HG03575 (cell line): ENCODE measurements at regions not wholly inside any gene's neighbourhood (a gene's known extent, or its start where the extent isn't known, plus 50 kb on each side); places are given as distances from the start of the nearest gene placed in this dataset.
"Not testable (repeated sequence)": the region's sequence is repeated elsewhere in the genome, so short reads cannot be mapped to it uniquely, and the experiment has no call there.

ENCODE experiments used
- ATAC-seq: cut with Tn5 transposase; IDR thresholded peaks from one replicate; pipeline ENCODE4 v1.9.1; 2021; ENCODE audit not compliant: unreplicated experiment, insufficient number of reproducible peaks, low FRiP score; ENCODE audit errors: extremely low read depth

DNA sequence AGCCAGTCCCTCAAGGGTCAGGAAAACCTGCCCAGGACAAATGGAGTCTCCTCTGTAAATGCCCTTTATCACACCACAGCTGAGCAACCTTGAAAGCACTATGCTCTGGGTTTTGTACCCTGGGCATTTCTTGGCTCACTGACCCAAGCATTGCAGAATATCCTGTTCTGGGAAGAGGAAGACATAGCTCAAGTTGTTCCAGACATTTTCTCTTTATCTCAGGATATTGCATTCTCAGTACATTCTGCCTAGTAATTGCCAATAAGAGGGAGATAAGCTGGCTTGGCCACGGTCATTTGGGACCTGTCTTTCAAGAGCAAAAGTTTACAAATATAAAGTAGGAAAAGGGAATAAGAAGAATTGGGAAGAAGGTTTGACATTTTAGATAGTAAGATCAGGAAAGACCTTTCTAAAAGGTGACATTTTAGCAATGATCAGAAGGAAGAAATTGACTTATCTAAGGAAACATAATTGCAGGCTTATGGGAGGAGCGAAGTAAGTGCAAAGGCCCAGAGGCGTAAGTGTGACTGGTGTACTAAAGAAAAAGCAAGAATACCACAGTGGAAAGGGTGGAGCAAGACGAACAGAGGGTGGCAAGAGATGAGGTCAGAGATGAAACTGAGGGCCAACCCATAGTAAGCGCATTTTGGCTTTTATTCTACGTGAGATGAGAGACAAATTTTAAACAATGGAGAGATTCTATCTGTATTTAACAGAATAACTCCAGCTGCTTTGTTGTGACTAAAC lies 394.0 kb upstream of the CXADR start:
- ATAC-seq = no peak

DNA sequence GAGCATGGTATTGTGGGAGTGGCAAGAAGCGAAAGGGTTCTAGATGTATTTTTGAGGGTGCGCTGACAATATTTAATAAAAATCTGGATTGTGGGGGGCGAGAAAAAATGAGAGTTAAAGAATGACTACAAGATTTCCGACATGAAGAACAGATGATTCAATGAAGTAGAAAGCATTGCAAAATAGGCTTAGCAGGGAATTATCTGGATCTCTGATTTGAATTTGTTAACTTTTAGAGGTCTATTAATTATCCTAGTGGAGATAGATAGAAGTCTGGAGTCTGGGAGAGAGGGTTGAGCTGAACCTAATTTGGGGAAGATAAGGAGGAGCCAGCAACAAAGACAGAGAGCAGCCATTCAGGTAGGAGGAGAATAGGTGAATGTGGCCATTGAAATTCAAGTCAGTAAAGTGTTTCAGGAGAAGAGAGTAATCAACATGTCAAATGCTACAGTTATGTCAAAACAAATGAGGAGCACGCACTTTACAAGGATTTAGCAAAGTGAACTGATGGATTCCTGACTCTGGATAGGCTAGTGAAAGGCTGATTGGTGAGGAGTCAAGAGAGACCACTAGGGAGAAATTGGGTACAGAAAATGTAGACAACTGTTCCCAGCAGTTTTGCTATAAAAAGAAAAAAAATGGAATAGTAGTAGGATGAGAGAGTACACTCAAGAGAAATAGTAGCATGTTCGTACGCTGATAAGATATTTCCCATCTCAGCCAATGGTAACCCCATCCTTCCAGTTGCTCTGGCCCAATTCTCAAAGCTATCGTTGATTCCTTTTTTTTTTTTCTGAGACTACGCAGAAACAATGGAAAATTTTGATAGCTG lies 393.2 kb upstream of the CXADR start:
- ATAC-seq = no peak

DNA sequence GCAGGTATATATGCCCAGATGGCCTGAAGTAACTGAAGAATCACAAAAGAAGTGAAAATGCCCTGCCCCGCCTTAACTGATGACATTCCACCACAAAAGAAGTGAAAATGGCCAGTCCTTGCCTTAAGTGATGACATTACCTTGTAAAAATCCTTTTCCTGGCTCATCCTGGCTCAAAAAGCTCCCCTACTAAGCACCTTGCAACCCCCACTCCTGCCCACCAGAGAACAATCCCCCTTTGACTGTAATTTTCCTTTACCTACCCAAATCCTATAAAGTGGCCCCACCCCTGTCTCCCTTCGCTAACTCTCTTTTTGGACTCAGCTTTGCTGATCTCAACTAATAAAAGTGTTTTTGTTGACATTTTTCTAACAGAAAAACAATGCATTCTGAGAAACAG lies 385.4 kb upstream of the CXADR start:
- ATAC-seq = not testable (repeated sequence)

DNA sequence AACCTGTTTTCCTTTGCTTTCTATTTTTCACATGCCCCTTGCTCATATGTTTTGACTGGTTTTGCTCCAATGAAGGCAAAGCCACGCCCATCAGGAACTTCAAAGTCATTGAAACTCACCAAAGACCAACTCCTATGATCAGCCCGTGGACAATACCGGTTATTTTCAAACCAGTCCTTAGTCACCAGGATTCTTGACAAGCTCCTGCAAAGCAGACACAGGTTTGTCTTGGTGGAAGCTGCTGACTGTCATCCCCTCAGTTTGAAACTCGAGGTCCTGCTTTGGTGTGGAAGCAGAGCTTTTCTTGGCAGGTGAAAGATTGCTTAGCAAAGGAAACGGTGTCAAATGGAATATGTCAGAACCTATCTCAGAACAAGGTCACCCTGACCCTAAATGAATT lies 384.7 kb upstream of the CXADR start:
- ATAC-seq = no peak

DNA sequence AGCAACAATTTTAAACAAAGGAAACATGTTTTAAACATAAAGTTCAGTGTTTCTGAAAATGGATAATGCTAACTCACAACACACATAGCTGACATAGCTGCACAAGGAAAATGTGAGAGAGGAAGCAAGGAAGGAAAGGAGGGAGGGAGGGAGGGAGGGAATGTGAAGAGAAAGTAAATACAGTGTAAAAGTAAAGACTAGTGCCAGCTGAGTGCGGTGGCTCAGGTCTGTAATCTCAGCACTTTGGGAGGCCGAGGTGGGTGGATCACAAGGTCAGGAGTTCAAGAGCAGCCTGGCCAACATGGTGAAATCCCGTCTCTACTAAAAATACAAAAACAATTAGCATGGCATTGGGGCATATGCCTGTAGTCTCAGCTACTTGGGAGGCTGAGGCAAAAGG lies 373.7 kb upstream of the CXADR start:
- not testable (repeated sequence) for ATAC-seq

DNA sequence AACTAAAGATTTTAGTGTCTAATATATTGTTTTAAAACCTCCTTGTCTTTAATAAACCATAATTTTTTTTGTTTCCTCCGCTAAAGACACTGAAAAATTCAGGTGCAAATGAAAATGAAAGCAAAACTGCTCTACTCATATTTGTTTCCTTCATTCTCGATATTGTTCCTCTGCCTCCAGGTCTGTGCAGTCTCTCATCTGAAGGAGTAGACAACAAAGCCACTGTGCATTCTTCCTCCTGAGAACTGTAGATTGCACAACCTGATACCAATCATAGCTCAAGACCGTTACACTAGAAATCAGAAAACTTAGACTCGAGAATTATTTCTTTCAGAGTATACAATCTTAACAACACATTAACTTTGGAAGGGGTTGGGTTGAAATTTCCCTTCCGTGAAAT lies 373.1 kb upstream of the CXADR start:
- no peak for ATAC-seq

DNA sequence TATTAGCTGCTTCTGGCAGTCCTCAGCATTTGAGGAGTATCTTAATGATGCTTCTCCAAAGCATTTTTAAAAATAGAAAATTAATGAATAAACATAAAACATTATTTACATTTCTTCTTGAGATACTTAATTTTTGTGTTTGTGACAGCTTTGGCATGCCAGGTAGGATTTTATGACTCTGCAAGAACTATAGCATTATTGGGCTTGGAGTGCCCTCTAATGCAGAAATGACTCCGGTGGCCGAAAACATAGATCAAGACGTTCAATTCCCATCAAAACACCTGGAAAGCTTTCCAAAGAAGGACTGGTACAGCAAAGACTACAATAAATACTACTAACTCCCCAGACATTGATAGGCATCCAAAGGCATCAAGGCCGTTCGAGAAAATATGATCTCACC lies 366.4 kb upstream of the CXADR start:
- no peak for ATAC-seq

DNA sequence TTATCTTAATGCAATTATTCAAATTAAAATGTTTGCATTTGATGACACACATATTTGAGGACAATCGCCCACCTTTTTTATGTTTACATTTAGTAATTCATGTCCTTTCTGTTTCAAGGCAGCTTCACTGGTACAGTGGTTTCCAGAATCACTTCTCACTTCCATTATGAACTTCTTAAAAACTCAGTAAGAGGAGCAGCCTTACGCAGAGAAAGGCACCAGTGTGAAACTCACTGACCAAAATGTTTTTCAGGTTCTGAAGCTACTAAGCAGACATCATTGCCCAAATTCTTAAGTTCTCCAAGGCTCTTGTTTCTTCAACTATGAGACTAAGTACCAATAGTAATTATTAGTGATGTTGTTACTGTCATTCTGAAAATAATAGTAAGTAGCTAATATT lies 353.1 kb upstream of the CXADR start:
- no peak for ATAC-seq

DNA sequence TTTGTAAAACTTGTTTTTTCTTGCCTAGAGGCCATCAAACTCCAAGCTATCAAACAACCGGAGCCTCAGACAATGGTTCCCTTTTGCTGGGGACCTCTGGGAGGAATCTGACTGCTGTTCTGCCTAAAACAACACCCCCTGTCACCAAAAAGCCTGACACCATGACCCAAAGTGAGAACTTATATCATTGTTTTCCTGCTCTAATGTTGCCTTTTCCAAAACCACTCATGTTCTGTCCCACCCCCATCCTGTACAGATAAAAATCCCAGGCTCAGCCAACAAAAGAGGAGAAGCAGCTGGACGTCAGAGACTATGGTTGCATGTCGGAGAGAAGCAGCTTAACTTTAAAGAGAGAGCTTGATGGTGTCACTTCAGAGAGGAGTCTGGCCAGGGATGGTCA lies 327.2 kb upstream of the CXADR start:
- no peak for ATAC-seq

DNA sequence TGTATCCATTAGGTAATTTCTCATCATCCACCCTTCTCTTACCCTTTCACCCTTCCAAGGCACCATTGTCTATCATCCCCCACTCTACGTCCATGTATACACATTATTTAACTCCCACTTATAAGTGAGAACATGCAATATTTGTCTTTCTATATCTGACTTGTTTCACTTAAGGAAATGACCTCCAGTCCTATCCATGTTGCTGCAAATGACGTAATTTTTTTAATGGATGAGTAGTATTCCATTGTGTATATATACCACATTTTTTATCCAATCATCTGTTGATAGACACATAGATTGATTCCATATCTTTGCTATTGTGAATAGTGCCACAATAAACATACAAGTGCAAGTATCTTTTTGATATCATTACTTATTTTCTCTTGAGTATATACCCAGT lies 322.9 kb upstream of the CXADR start:
- ATAC-seq = no peak

DNA sequence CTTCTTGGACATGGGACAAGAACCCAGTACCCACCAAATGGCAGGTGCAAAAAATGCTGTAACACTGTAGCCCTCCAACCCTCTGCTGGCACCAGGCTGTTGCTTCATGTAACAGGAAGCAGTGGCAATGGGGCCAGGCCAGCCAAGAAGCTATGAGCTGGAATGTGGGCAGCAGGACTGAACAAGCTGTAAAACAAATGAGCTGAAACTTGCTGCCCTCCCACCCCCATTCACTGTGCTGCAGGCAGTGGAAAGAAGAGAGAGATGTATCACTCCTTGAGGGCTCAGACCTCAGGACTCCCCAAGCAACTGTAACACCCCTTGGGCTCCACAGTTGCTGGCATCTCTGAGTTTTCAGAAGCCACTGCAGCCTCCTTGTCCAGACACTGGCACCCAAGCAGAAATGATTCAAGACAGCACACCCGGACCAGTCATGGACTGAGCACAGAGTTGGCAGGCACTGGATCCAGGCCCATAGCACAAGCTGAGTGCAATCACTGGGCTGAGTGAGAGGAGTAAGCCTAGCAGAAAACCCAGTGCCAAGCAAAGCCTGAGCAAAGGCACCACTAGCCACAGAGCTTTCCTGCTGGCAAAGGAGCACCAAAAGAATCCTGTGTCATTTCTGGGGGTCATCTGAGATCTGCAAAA lies 321.4 kb upstream of the CXADR start:
- ATAC-seq = no peak

DNA sequence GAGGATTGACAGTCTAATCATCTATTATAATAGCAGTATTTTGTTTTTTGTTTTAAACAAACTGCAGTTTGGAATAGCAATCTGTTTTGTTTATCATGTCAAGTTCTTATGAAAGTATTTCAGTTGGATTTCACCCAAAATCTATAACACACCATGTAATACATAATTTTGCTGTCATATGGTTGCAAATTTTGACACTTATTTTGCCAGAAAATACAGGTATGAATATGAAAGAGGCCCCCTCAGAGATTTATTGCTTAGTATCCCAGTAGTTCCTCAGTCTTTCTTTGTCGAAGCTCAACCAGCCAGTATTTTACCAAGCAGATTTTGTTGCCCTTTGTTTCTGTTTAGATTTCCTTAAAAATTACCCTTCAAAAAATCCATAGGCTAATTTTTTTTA lies 317.5 kb upstream of the CXADR start:
- no peak for ATAC-seq

DNA sequence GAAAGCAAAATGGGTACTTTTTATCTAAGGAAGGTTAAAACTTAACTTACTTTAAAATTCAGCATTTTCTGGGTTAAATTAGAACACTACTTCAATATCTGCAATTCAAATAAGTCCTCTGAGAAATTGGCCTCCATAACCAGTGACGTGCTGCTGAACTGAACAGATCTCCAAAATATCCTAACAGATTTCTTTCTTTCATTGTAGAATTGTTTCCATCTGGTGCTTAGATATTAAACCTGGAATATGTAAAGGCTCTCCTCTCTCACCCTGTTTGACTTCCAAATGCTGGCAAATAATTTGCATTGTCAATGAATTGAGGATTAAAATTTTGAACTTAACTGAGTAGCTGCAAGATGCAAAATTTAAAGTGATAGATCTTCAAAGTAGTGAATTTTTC lies 316.9 kb upstream of the CXADR start:
- ATAC-seq = no peak

DNA sequence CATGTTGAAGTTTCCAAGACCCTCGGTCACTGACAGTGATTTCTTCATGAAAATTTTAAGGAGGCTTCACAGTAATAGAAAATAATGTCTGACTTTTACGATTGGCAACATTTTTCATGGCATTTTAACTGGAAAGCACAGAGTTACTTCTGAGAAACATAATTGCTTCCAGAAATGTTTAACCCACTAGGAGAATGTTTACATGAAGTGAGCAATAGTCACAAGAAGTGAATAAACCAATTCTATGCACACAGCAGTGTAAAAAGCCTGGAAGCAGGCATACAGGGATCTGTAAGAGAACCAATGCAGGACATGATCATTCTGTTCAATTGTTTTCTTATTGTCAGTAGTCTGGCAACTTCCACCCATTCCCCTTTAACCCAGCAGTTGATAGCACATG lies 316.2 kb upstream of the CXADR start:
- no peak for ATAC-seq

DNA sequence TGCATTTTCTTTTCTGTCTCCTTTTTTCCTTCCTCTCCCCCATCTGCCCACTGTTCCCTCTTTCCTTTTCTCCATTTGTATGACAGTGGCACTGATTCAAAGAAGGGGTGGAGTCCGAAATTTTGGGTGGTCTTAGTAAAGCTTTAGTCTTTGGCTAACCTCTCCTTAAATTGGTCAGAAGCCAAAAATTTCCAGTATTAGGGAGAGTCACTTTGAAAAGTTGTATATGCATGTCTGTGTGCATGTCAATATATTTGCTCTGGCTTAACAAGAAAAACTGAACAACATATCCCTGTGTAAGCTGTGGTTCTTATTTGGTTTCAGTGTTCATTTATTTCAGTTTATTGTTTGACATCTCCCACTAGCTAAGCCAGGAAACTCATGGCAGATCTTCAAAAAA lies 314.8 kb upstream of the CXADR start:
- no peak for ATAC-seq

DNA sequence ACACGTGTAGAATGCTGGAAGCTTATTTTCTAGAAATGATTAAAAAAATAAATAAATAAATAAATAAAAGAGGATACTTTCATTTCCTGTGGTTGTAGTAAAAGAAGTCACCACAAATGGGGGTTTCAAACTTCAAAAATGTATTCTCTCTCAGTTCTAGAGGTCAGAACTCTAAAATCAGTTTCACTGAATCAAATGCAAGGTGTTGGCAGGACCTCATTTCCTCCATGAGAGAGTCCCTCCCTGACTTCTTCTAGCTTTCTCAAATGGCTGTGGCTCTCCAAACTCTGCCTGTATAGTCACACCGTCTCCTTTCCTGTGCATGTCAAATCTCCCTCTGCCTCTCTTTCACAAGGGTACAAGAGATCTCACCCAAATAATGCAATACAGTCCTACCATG lies 312.6 kb upstream of the CXADR start:
- ATAC-seq = no peak

DNA sequence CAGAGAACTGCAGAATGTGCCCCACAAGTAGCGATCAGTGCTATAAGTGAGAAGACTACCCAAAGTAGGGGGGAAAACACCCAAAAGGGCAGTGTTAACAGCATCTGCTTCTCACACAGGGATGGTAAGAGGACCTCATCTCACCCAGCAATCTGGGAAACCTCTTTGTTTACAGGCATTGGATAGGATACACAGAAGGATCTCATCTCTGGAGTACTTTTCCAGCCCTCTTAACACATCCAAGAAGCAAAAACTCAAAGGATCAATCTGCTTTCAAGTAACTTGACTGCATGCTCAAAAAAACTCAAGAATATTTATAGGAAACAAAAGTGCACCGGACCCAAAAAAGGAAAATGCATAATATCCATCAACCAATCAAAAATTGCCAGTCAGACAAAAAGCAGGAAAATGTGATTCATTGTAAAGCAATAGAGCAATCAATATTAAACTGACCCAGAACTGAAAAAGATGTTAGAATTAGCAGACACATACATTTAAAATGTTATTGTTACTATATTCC lies 311.0 kb upstream of the CXADR start:
- ATAC-seq = no peak

DNA sequence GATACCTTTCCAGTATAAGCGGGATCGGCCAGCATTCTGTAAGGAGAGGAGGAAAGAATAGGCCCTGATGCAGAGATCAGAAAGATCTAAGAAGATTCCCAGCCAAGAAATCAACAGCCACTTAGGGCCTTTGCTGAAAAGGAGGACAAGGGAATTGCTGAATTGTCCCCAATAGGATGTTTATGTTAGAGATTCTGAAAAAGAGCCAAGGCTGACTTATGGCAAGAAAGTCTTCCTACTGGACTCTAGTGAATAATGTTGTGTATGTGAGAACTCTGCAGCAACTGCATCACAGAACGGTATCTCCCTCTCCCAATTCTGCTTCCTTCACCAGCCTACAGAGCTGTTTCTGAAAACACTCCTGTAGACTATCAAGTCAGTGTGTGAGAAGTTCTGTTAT lies 298.0 kb upstream of the CXADR start:
- no peak for ATAC-seq

DNA sequence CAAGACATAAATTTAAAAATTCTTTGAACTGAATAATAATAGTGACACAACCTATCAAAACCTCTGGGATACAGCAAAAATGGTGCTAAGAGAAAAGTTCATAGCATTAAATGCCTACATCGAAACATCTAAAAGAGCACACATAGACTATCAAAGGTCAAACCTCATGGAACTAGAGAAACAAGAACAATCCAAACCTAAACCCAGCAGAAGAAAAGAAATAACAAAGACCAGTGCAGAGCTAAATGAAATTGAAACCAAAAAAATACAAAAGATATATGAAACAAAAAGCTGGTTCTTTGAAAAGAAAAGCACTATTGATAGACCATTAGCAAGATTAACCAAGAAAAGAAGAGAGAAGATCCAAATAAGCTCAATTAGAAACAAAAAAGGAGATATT lies 293.8 kb upstream of the CXADR start:
- not testable (repeated sequence) for ATAC-seq

DNA sequence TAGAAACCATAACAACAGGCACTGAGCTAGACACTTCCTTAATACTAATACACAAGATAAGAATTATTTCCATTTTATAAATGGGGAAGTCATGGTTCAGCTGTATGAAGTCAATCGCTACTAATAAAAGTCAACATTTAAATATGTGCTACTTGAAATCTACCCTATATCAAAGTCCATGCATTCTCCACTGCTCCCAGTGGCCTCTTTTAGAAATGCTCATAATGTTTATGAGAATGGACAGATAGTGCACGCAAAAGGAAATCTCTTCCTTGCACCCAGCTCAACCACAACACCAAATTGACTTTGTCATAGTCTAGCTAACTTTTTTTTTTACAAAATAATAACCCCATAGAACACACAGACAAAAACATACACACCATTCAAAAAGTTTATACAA lies 281.7 kb upstream of the CXADR start:
- ATAC-seq = no peak
